ENCODE measurements at regions not wholly inside any gene's neighbourhood (a gene's known extent, or its start where the extent isn't known, plus 50 kb on each side); places are given as distances from the start of the nearest gene placed in this dataset.

DNA sequence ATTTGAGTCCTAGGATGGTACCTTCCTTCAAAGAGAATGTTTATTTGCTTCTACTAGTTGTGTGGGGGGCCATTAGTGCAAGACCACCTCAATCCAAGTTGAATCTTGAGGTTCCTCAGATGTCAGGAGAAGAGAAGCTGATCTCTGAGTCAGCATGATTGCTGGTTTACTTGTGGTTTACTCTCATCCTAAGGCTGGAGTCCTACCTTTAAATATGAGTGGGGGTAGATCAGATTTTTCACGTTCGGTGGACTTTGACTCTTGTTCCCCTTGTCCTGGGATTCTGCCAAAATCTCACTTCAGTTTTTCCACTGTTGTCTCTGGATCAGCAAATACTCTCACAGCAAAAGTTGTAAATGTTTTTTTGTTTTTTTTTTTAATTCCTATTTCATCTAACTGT is 84.6 kb upstream of the F13A1 start:
- no peak for ATAC-seq
- no peak for TF ChIP-seq OSR1 (CRISPR knock-in tag; IDR thresholded peaks at IDR 0.05)
- TF ChIP-seq TCF4 (CRISPR knock-in tag; IDR thresholded peaks at IDR 0.05; ENCODE audit: borderline replicate concordance), result no peak

DNA sequence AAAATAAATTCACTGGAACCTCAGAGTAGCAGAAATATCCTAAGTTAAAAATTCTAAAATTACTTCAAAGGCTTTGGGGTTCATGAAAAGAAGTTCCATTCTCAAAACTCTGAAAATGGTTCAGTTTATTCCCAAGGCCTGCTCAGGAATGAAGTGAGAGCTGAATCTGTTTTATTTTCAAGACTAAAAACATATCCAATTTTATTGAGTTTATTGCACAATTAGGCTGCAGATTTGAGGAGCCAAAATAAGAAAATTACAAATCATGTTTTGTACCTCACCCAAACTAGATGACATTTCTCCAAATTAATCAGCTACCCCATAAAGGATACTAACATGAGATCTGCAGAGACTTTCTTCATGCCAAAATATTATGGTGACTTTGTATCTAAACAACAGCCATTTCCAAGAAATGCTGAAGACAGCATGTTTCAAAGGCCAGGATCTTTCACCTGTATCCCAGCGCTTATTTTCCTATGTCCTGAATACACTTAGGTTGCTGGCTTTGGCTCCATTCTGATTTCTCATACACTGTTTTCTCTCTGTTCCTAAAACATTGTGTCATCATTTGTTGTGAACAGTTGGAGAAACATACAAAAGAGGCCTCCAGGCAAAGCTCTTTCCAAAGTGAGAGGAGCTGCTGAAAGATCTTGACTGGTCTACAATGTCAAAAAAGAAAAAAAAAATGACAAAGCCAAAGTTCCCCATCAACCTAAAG is 85.7 kb upstream of the F13A1 start:
- no peak for TF ChIP-seq CSDC2 (CRISPR knock-in tag; IDR thresholded peaks at IDR 0.05)
- TF ChIP-seq OSR1 (CRISPR knock-in tag; IDR thresholded peaks at IDR 0.05), result no peak
- TF ChIP-seq, protein P1, sequence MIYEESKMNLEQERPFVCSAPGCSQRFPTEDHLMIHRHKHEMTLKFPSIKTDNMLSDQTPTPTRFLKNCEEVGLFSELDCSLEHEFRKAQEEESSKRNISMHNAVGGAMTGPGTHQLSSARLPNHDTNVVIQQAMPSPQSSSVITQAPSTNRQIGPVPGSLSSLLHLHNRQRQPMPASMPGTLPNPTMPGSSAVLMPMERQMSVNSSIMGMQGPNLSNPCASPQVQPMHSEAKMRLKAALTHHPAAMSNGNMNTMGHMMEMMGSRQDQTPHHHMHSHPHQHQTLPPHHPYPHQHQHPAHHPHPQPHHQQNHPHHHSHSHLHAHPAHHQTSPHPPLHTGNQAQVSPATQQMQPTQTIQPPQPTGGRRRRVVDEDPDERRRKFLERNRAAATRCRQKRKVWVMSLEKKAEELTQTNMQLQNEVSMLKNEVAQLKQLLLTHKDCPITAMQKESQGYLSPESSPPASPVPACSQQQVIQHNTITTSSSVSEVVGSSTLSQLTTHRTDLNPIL (CRISPR knock-in tag; IDR thresholded peaks at IDR 0.05; ENCODE audit: low read depth), result no peak
- TF ChIP-seq ZFP30 (CRISPR knock-in tag; IDR thresholded peaks at IDR 0.05), result no peak
- TF ChIP-seq SNAI2 (CRISPR knock-in tag; IDR thresholded peaks at IDR 0.05), result no peak
- no peak for TF ChIP-seq PATZ1 (CRISPR knock-in tag; IDR thresholded peaks at IDR 0.05; ENCODE audit: borderline replicate concordance)
- TF ChIP-seq ISL1 (CRISPR knock-in tag; IDR thresholded peaks at IDR 0.05), result no peak
- TF ChIP-seq ZNF565 (CRISPR knock-in tag; conservative IDR thresholded peaks at IDR 0.05; ENCODE audit: low read depth), result no peak
- no peak for TF ChIP-seq ARNTL (CRISPR knock-in tag; IDR thresholded peaks at IDR 0.05; ENCODE audit: borderline replicate concordance, low read depth)
- no peak for TF ChIP-seq ZC3H10 (CRISPR knock-in tag; IDR thresholded peaks at IDR 0.05)
- no peak for TF ChIP-seq PPARA (CRISPR knock-in tag; IDR thresholded peaks at IDR 0.05; ENCODE audit: borderline replicate concordance)
- TF ChIP-seq BACH2 (CRISPR knock-in tag; IDR thresholded peaks at IDR 0.05; ENCODE audit: borderline replicate concordance), result no peak
- TF ChIP-seq ZFP3 (CRISPR knock-in tag; IDR thresholded peaks at IDR 0.05), result no peak
- TF ChIP-seq TOX (CRISPR knock-in tag; IDR thresholded peaks at IDR 0.05; ENCODE audit: borderline replicate concordance), result no peak
- no peak for TF ChIP-seq ESRRG (CRISPR knock-in tag; IDR thresholded peaks at IDR 0.05)
- TF ChIP-seq CSRNP3 (CRISPR knock-in tag; IDR thresholded peaks at IDR 0.05), result no peak
- no peak for TF ChIP-seq TCF4 (CRISPR knock-in tag; IDR thresholded peaks at IDR 0.05; ENCODE audit: borderline replicate concordance)
- TF ChIP-seq RARB (CRISPR knock-in tag; IDR thresholded peaks at IDR 0.05), result no peak
- ATAC-seq, result no peak

DNA sequence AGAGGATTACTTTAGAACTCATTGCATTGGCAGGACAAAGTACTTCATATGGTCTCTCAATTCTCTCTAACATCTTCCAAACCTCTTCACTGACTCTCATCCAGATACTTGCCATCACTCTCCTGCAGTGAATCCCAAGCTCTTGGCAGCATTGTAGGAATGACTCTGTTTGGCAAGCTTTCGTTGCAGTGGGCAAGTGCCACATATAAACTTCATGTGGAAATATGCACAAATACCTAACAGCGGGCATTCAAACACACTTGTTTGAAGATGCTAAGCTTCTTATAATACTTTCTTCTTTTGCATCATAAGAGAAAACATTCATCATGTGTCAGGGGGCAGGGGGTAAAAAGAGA is 86.2 kb upstream of the F13A1 start:
- ATAC-seq, result no peak
- no peak for TF ChIP-seq OSR1 (CRISPR knock-in tag; IDR thresholded peaks at IDR 0.05)

- TF ChIP-seq PPARA (CRISPR knock-in tag; IDR thresholded peaks at IDR 0.05; ENCODE audit: borderline replicate concordance), result no peak
- TF ChIP-seq ESRRG (CRISPR knock-in tag; IDR thresholded peaks at IDR 0.05), result no peak
- TF ChIP-seq GLIS3 (CRISPR knock-in tag; IDR thresholded peaks at IDR 0.05), result no peak
- no peak for TF ChIP-seq TOX (CRISPR knock-in tag; IDR thresholded peaks at IDR 0.05; ENCODE audit: borderline replicate concordance)
- no peak for TF ChIP-seq CSDC2 (CRISPR knock-in tag; IDR thresholded peaks at IDR 0.05)
- no peak for ATAC-seq
Measured at GRCh38 chr6:6407071-6407741, 86.7 kb upstream of the F13A1 start.

DNA sequence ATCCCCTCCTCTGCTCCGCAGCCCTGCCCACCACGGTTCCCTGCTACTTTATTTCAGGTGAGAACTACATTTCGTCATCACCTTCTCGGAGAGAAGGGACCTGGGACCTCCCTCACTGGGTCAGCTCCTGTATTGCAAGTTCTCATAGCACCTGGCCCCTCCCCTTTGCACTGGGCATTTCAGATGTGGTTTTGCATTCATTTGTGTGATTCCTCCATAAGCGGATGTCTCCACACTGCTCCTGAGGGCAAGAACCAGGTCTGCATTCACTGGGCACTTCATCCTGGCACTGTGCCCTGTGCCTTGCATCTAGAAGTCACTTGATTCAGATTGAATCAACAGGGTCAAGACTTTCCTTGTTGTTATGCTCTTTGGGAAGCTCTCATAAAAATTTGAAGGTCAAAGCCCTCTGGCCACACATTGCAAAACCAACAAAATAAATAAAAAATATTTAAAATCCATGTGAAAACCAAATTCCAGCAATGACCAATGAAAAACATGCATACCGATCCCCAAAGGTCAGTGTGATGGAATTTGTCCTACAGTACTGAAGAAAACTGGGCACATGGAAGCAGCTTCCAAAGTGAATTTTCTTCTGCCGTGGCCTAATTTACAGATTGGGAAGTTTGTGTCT is 89.1 kb upstream of the F13A1 start:
- TF ChIP-seq OSR1 (CRISPR knock-in tag; IDR thresholded peaks at IDR 0.05) (no peak), PPARA (CRISPR knock-in tag; IDR thresholded peaks at IDR 0.05; ENCODE audit: borderline replicate concordance) (no peak), RARB (CRISPR knock-in tag; IDR thresholded peaks at IDR 0.05) (no peak), TSHZ2 (CRISPR knock-in tag; IDR thresholded peaks at IDR 0.05) (no peak), ARNTL (CRISPR knock-in tag; IDR thresholded peaks at IDR 0.05; ENCODE audit: borderline replicate concordance, low read depth) (no peak), ZNF565 (CRISPR knock-in tag; conservative IDR thresholded peaks at IDR 0.05; ENCODE audit: low read depth) (no peak), TCF4 (CRISPR knock-in tag; IDR thresholded peaks at IDR 0.05; ENCODE audit: borderline replicate concordance) (no peak), GLIS3 (CRISPR knock-in tag; IDR thresholded peaks at IDR 0.05) (no peak)
- no peak for ATAC-seq
